HG02973 (cell line): ENCODE measurements at regions not wholly inside any gene's neighbourhood (a gene's known extent, or its start where the extent isn't known, plus 50 kb on each side); places are given as distances from the start of the nearest gene placed in this dataset.

Experiments
- ATAC-seq: cut with Tn5 transposase; IDR thresholded peaks from one replicate; pipeline ENCODE4 v1.9.1; 2021; ENCODE audit warnings: moderate library complexity; ENCODE audit not compliant: unreplicated experiment

- no peak for ATAC-seq
Measured at GRCh38 chr9:7899753-7900152, 100.2 kb upstream of the DMAC1 start.

- ATAC-seq, result no peak
Measured at GRCh38 chr9:7894231-7894630, 94.7 kb upstream of the DMAC1 start.

GRCh38 chr9:7892975-7893374, 93.4 kb upstream of the DMAC1 start:
- no peak for ATAC-seq

GRCh38 chr9:7879551-7880245, 80.1 kb upstream of the DMAC1 start:
- ATAC-seq, result no peak

- no peak for ATAC-seq
Measured at GRCh38 chr9:7871977-7872730, 72.6 kb upstream of the DMAC1 start.

- no peak for ATAC-seq
Measured at GRCh38 chr9:7869340-7869739, 69.8 kb upstream of the DMAC1 start.

GRCh38 chr9:7862170-7862569, 62.6 kb upstream of the DMAC1 start:
- ATAC-seq, result no peak

GRCh38 chr9:7861086-7861485, 61.5 kb upstream of the DMAC1 start:
- no peak for ATAC-seq

- ATAC-seq, result no peak
Measured at GRCh38 chr9:7860335-7860709, 60.7 kb upstream of the DMAC1 start.

- ATAC-seq, result no peak
Measured at GRCh38 chr9:7859701-7860334, 60.2 kb upstream of the DMAC1 start.

- ATAC-seq, result no peak
Measured at GRCh38 chr9:7858166-7858565, 58.6 kb upstream of the DMAC1 start.

GRCh38 chr9:7854763-7855162, 55.2 kb upstream of the DMAC1 start:
- no peak for ATAC-seq
